OCI-M1 (cell line): ENCODE measurements at regions not wholly inside any gene's neighbourhood (a gene's known extent, or its start where the extent isn't known, plus 50 kb on each side); places are given as distances from the start of the nearest gene placed in this dataset.
"Not testable (repeated sequence)": the region's sequence is repeated elsewhere in the genome, so short reads cannot be mapped to it uniquely, and the experiment has no call there.

ENCODE experiments used
- DNase-seq: peaks from one replicate; lab custom pipeline; 2025; lab: John Stamatoyannopoulos, UW

- no peak for DNase-seq
Measured at GRCh38 chr19:27821418-27822018, 1391.4 kb downstream of the UQCRFS1 start.

GRCh38 chr19:27815985-27816384 lies 1397.0 kb downstream of the UQCRFS1 start:
- no peak for DNase-seq

GRCh38 chr19:27814834-27815233 lies 1398.1 kb downstream of the UQCRFS1 start:
- DNase-seq = peak; percentile 79

- DNase-seq = not testable (repeated sequence)
Measured at GRCh38 chr19:27814274-27814673, 1398.7 kb downstream of the UQCRFS1 start.

GRCh38 chr19:27806471-27807070 lies 1406.4 kb downstream of the UQCRFS1 start:
- no peak for DNase-seq

GRCh38 chr19:27805848-27806247 lies 1407.1 kb downstream of the UQCRFS1 start:
- DNase-seq = no peak

- DNase-seq = not testable (repeated sequence)
Measured at GRCh38 chr19:27802293-27802692, 1410.7 kb downstream of the UQCRFS1 start.

GRCh38 chr19:27796540-27796939 lies 1416.4 kb downstream of the UQCRFS1 start:
- no peak for DNase-seq

GRCh38 chr19:27796073-27796472 lies 1416.9 kb downstream of the UQCRFS1 start:
- no peak for DNase-seq

- no peak for DNase-seq
Measured at GRCh38 chr19:27795369-27795768, 1417.6 kb downstream of the UQCRFS1 start.

GRCh38 chr19:27794494-27795042 lies 1418.4 kb downstream of the UQCRFS1 start:
- peak; percentile 38 for DNase-seq

- peak; percentile 96 for DNase-seq
Measured at GRCh38 chr19:27793644-27794493, 1419.1 kb downstream of the UQCRFS1 start.

GRCh38 chr19:27793128-27793643 lies 1419.8 kb downstream of the UQCRFS1 start:
- DNase-seq = peak; percentile 95

- DNase-seq = no peak
Measured at GRCh38 chr19:27792576-27793127, 1420.3 kb downstream of the UQCRFS1 start.

GRCh38 chr19:27780367-27781075 lies 1432.4 kb downstream of the UQCRFS1 start:
- DNase-seq = peak; percentile 61

- peak; percentile 88 for DNase-seq
Measured at GRCh38 chr19:27779954-27780353, 1433.0 kb downstream of the UQCRFS1 start.

GRCh38 chr19:27777726-27778125 lies 1435.2 kb downstream of the UQCRFS1 start:
- DNase-seq = no peak

- no peak for DNase-seq
Measured at GRCh38 chr19:27777242-27777641, 1435.7 kb downstream of the UQCRFS1 start.

- no peak for DNase-seq
Measured at GRCh38 chr19:27776524-27776923, 1436.4 kb downstream of the UQCRFS1 start.

GRCh38 chr19:27776020-27776419 lies 1436.9 kb downstream of the UQCRFS1 start:
- DNase-seq = peak; percentile 4

- DNase-seq = no peak
Measured at GRCh38 chr19:27775395-27775794, 1437.6 kb downstream of the UQCRFS1 start.
